Suppressor macrophage treated with lipopolysaccharide for 1 hour (primary cell): ENCODE measurements at regions not wholly inside any gene's neighbourhood (a gene's known extent, or its start where the extent isn't known, plus 50 kb on each side); places are given as distances from the start of the nearest gene placed in this dataset.

Source experiments
- DNase-seq, 3 donors: peaks; one replicate each; pipeline ENCODE4 v3.0.0-alpha.2; 2020 to 2022

- DNase-seq: no peak
These were observed 921.9 kb downstream of the CCSER2 start for GRCh38 chr10:85250304-85250703.

GRCh38 chr10:85256481-85256880 is 928.1 kb downstream of the CCSER2 start:
- no peak for DNase-seq

GRCh38 chr10:85259908-85260307 is 931.5 kb downstream of the CCSER2 start:
- no peak for DNase-seq

GRCh38 chr10:85262992-85263391 is 934.6 kb downstream of the CCSER2 start:
- no peak for DNase-seq

- no peak for DNase-seq
These were observed 936.7 kb downstream of the CCSER2 start for GRCh38 chr10:85265121-85265520.

GRCh38 chr10:85266808-85267207 is 938.4 kb downstream of the CCSER2 start:
- no peak for DNase-seq

- DNase-seq: no peak
These were observed 951.6 kb downstream of the CCSER2 start for GRCh38 chr10:85280014-85280413.

GRCh38 chr10:85284778-85285770 is 956.7 kb downstream of the CCSER2 start:
- no peak for DNase-seq

- DNase-seq: no peak
These were observed 965.1 kb downstream of the CCSER2 start for GRCh38 chr10:85293483-85293882.

GRCh38 chr10:85311613-85312337 is 983.4 kb downstream of the CCSER2 start:
- no peak for DNase-seq

- DNase-seq: no peak
These were observed 987.3 kb downstream of the CCSER2 start for GRCh38 chr10:85315657-85316056.

- no peak for DNase-seq
These were observed 987.9 kb downstream of the CCSER2 start for GRCh38 chr10:85316276-85316675.

GRCh38 chr10:85317827-85318226 is 989.4 kb downstream of the CCSER2 start:
- DNase-seq: no peak

- no peak for DNase-seq
These were observed 990.7 kb downstream of the CCSER2 start for GRCh38 chr10:85318809-85319807.

- no peak for DNase-seq
These were observed 991.4 kb downstream of the CCSER2 start for GRCh38 chr10:85319826-85320225.

GRCh38 chr10:85333594-85333993 is 1005.2 kb downstream of the CCSER2 start:
- no peak for DNase-seq

- DNase-seq: no peak
These were observed 1004.2 kb downstream of the GRID1 start for GRCh38 chr10:85362401-85362800.

- DNase-seq: no peak
These were observed 989.4 kb downstream of the GRID1 start for GRCh38 chr10:85377029-85377806.

GRCh38 chr10:85379338-85379737 is 987.3 kb downstream of the GRID1 start:
- DNase-seq: no peak

- no peak for DNase-seq
These were observed 965.5 kb downstream of the GRID1 start for GRCh38 chr10:85400981-85401695.

- no peak for DNase-seq
These were observed 964.1 kb downstream of the GRID1 start for GRCh38 chr10:85402541-85402940.
